ENCODE measurements at regions not wholly inside any gene's neighbourhood (a gene's known extent, or its start where the extent isn't known, plus 50 kb on each side); places are given as distances from the start of the nearest gene placed in this dataset.

- no peak for TF ChIP-seq EZH2 (IDR thresholded peaks at IDR 0.05; ENCODE audit: low read depth, unreplicated experiment)
- TF ChIP-seq POLR2AphosphoS5 (IDR thresholded peaks at IDR 0.05; ENCODE audit: low read depth) = no peak
- no peak for TF ChIP-seq CTCF (conservative IDR thresholded peaks at IDR 0.05; ENCODE audit: low read depth in 2 of 2)
- TF ChIP-seq EZH2phosphoT487 (IDR thresholded peaks at IDR 0.05; ENCODE audit: unreplicated experiment) = no peak
- TF ChIP-seq JUNB (IDR thresholded peaks at IDR 0.05; ENCODE audit: unreplicated experiment) = no peak
- TF ChIP-seq, protein P1, sequence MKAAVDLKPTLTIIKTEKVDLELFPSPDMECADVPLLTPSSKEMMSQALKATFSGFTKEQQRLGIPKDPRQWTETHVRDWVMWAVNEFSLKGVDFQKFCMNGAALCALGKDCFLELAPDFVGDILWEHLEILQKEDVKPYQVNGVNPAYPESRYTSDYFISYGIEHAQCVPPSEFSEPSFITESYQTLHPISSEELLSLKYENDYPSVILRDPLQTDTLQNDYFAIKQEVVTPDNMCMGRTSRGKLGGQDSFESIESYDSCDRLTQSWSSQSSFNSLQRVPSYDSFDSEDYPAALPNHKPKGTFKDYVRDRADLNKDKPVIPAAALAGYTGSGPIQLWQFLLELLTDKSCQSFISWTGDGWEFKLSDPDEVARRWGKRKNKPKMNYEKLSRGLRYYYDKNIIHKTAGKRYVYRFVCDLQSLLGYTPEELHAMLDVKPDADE (IDR thresholded peaks at IDR 0.05) = no peak
- TF ChIP-seq REST (IDR thresholded peaks at IDR 0.05; ENCODE audit: unreplicated experiment) = no peak
These were observed 308.4 kb downstream of the ZNF248 start for GRCh38 chr10:37549054-37549453.
